MCF 10A (cell line): ENCODE measurements at regions not wholly inside any gene's neighbourhood (a gene's known extent, or its start where the extent isn't known, plus 50 kb on each side); places are given as distances from the start of the nearest gene placed in this dataset.
A peak's percentile ranks its signal among the peaks of the same experiment; 100 is the strongest.

Experiments
- BruUV-seq: library from RNA; stranded (reverse); fragments of 400-500 nt; replicated peaks from 2 replicates; lab custom pipeline; 2021; lab: Mats Ljungman, UMichigan
- CTCF ChIA-PET: fragments of 300-600 bp; sonication (Branson Sonifier 250); formaldehyde crosslinking; extraction: SDS; loops from one replicate; lab custom pipeline; 2021; ENCODE audit warnings: antibody characterized with exemption, inconsistent platforms; lab: Yijun Ruan, JAX
- POLR2A ChIA-PET: fragments of 300-600, 350-650 bp; sonication (Branson Sonifier 250); formaldehyde crosslinking; extraction: SDS; loops from one replicate; lab custom pipeline; 2020; ENCODE audit warnings: antibody characterized with exemption, inconsistent platforms; lab: Yijun Ruan, JAX
- DNase-seq: peaks from one replicate; pipeline ENCODE4 v3.0.0-alpha.2; 2018; ENCODE audit not compliant: unreplicated experiment
- H3K27ac Mint-ChIP-seq: one replicate; pipeline ENCODE4 v1.8.0; 2022; ENCODE audit warnings: mild to moderate bottlenecking, low read depth, mixed read lengths; ENCODE audit not compliant: unreplicated experiment
- H3K27me3 Mint-ChIP-seq: one replicate; pipeline ENCODE4 v1.8.0; 2022; ENCODE audit warnings: mixed read lengths; ENCODE audit not compliant: insufficient read depth, unreplicated experiment
- H3K36me3 Mint-ChIP-seq: one replicate; pipeline ENCODE4 v1.8.0; 2022; ENCODE audit warnings: mild to moderate bottlenecking, moderate library complexity, mixed read lengths; ENCODE audit not compliant: insufficient read depth, unreplicated experiment
- H3K4me1 Mint-ChIP-seq: one replicate; pipeline ENCODE4 v1.8.0; 2022; ENCODE audit warnings: mixed read lengths; ENCODE audit not compliant: insufficient read depth, unreplicated experiment
- H3K4me3 Mint-ChIP-seq: one replicate; pipeline ENCODE4 v1.8.0; 2022; ENCODE audit warnings: mild to moderate bottlenecking, moderate library complexity, mixed read lengths; ENCODE audit not compliant: unreplicated experiment
- H3K9me3 Mint-ChIP-seq: one replicate; pipeline ENCODE4 v1.8.0; 2022; ENCODE audit warnings: mixed read lengths; ENCODE audit not compliant: unreplicated experiment
- intact Hi-C: fragments of 100-400 bp; cut with micrococcal nuclease; formaldehyde crosslinking; loops from 2 replicates; pipeline ENCODE4 v1.14.1; 2022
- TF ChIP-seq, protein P1 (sequence below): fragments of 200-600 bp; IDR thresholded peaks from one replicate; pipeline ENCODE4 v1.8.0; 2022; ENCODE audit warnings: antibody characterized with exemption, mild to moderate bottlenecking; ENCODE audit not compliant: unreplicated experiment

GRCh38 chr20:6921717-6922386 lies 154.4 kb downstream of the BMP2 start:
- no peak for DNase-seq
- H3K27ac Mint-ChIP-seq = peak overlapping the region; percentile 80
- POLR2A ChIA-PET = interaction anchor here (0.9 to 1.9 kb wide), 8 partner anchors 12 to 267 kb away, joined by 3 to 8 read pairs (median 4); no protein-coding TSS in a partner anchor
- peaks cover 15% of the 10 kb centered on the region for H3K4me1 Mint-ChIP-seq
- H3K4me3 Mint-ChIP-seq = no peak overlapping the region
- H3K36me3 Mint-ChIP-seq = no peaks in the 10 kb centered on the region
- BruUV-seq = TSS peak; percentile 94
- CTCF ChIA-PET = interaction anchor here (0.6 to 1.8 kb wide), 10 partner anchors 9 to 830 kb away, joined by 3 to 9 read pairs (median 4); no protein-coding TSS in a partner anchor
- H3K27me3 Mint-ChIP-seq = no peaks in the 10 kb centered on the region
- intact Hi-C loops = no loop called here
- TF ChIP-seq, protein P1, sequence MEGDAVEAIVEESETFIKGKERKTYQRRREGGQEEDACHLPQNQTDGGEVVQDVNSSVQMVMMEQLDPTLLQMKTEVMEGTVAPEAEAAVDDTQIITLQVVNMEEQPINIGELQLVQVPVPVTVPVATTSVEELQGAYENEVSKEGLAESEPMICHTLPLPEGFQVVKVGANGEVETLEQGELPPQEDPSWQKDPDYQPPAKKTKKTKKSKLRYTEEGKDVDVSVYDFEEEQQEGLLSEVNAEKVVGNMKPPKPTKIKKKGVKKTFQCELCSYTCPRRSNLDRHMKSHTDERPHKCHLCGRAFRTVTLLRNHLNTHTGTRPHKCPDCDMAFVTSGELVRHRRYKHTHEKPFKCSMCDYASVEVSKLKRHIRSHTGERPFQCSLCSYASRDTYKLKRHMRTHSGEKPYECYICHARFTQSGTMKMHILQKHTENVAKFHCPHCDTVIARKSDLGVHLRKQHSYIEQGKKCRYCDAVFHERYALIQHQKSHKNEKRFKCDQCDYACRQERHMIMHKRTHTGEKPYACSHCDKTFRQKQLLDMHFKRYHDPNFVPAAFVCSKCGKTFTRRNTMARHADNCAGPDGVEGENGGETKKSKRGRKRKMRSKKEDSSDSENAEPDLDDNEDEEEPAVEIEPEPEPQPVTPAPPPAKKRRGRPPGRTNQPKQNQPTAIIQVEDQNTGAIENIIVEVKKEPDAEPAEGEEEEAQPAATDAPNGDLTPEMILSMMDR = no peak
- H3K9me3 Mint-ChIP-seq = peaks cover 6% of the 10 kb centered on the region

- H3K4me3 Mint-ChIP-seq = no peak overlapping the region
- intact Hi-C loops = no loop called here
- TF ChIP-seq, protein P1 = no peak
- no peak for DNase-seq
- H3K9me3 Mint-ChIP-seq = peaks cover 8% of the 10 kb centered on the region
- no peaks in the 10 kb centered on the region for H3K27me3 Mint-ChIP-seq
- POLR2A ChIA-PET = interaction anchor here (0.6 to 1.7 kb wide), 5 partner anchors 12 to 145 kb away, joined by 3 read pairs; no protein-coding TSS in a partner anchor
- H3K4me1 Mint-ChIP-seq = peaks cover 15% of the 10 kb centered on the region
- H3K36me3 Mint-ChIP-seq = peaks cover 6% of the 10 kb centered on the region
- no peak overlapping the region for H3K27ac Mint-ChIP-seq
- BruUV-seq = no TSS peak
- CTCF ChIA-PET = interaction anchor here (0.5 to 1.5 kb wide), 7 partner anchors 10 to 1835 kb away, joined by 3 to 4 read pairs (median 3); no protein-coding TSS in a partner anchor
These were observed 157.2 kb downstream of the BMP2 start for GRCh38 chr20:6924681-6925080.

GRCh38 chr20:6925744-6926278 lies 158.3 kb downstream of the BMP2 start:
- Mint-ChIP-seq H3K27ac (no peak overlapping the region), H3K4me3 (no peak overlapping the region), H3K9me3 (peaks cover 8% of the 10 kb centered on the region), H3K27me3 (no peaks in the 10 kb centered on the region), H3K36me3 (peaks cover 6% of the 10 kb centered on the region), H3K4me1 (peaks cover 15% of the 10 kb centered on the region)
- intact Hi-C loops = no loop called here
- BruUV-seq = no TSS peak
- no peak for DNase-seq
- TF ChIP-seq, protein P1 = no peak
- CTCF ChIA-PET = interaction anchor here (0.6 to 1.2 kb wide), 3 partner anchors 21 to 360 kb away, joined by 3 read pairs; no protein-coding TSS in a partner anchor
- POLR2A ChIA-PET = interaction anchor here (0.9 to 1.7 kb wide), 7 partner anchors 9 to 342 kb away, joined by 3 to 5 read pairs (median 3); no protein-coding TSS in a partner anchor

GRCh38 chr20:6940048-6940447 lies 172.6 kb downstream of the BMP2 start:
- CTCF ChIA-PET = interaction anchor here (0.6 kb wide), 1 partner anchor 298 kb away, joined by 5 read pairs; no protein-coding TSS in a partner anchor
- DNase-seq = peak; percentile 45
- Mint-ChIP-seq H3K4me3 (no peak overlapping the region), H3K36me3 (no peaks in the 10 kb centered on the region), H3K9me3 (no peaks in the 10 kb centered on the region), H3K4me1 (no peaks in the 10 kb centered on the region), H3K27me3 (no peaks in the 10 kb centered on the region), H3K27ac (peak overlapping the region; percentile 49)
- no TSS peak for BruUV-seq
- intact Hi-C loops = loop anchor here (10.0 kb wide), 1 partner anchor 115 kb away; no protein-coding TSS in a partner anchor
- POLR2A ChIA-PET = interaction anchor here (0.6 kb wide), 1 partner anchor 52 kb away, joined by 4 read pairs; no protein-coding TSS in a partner anchor
- TF ChIP-seq, protein P1 = peak; percentile 45
